H1 (cell line): ENCODE measurements at regions not wholly inside any gene's neighbourhood (a gene's known extent, or its start where the extent isn't known, plus 50 kb on each side); places are given as distances from the start of the nearest gene placed in this dataset.

Experiments used
- CTCF ChIA-PET: fragments of 300-600 bp; sonication (Branson Sonifier 250); formaldehyde crosslinking; loops from one replicate; lab custom pipeline; 2021; ENCODE audit not compliant: partially characterized antibody; lab: Charles Lee
- POLR2A ChIA-PET: fragments of 300-600 bp; sonication (Branson Sonifier 250); formaldehyde crosslinking; loops from one replicate; lab custom pipeline; 2021; ENCODE audit warnings: inconsistent platforms; ENCODE audit not compliant: partially characterized antibody; lab: Charles Lee
- DNase-seq, 2 experiments: peaks; one replicate each; pipeline versions ENCODE4 v3.0.0 to v3.0.0-alpha.2; 2010 to 2022; ENCODE audit warnings: low spot score in 2 of 2, low read depth in 1 of 2, mixed read lengths in 1 of 2
- FAIRE-seq: peaks from 2 replicates; lab custom pipeline; 2011; peaks lifted over from hg19 to GRCh38; lab: Jason Lieb, UNC
- H2AFZ ChIP-seq: 2 replicates; pipeline ENCODE4 v1.8.1; 2012; ENCODE audit warnings: low read length, inconsistent platforms
- H2AK5ac ChIP-seq: 2 replicates; pipeline ENCODE4 v1.6.1; 2013; ENCODE audit warnings: low read depth, low read length
- H2BK120ac ChIP-seq: replicated peaks from 2 replicates; pipeline ENCODE3; 2013; ENCODE audit warnings: low read depth, low read length, inconsistent platforms
- H2BK12ac ChIP-seq: 2 replicates; pipeline ENCODE4 v1.6.1; 2013; ENCODE audit warnings: low read depth, low read length
- H2BK15ac ChIP-seq: 2 replicates; pipeline ENCODE4 v1.6.1; 2013; ENCODE audit warnings: low read length
- H2BK20ac ChIP-seq: 2 replicates; pipeline ENCODE4 v1.6.1; 2013; ENCODE audit warnings: low read length
- H2BK5ac ChIP-seq: 2 replicates; pipeline ENCODE4 v1.6.1; 2013; ENCODE audit warnings: low read depth, low read length
- H3K14ac ChIP-seq: 2 replicates; pipeline ENCODE4 v1.6.1; 2013; ENCODE audit warnings: inconsistent platforms; ENCODE audit not compliant: insufficient read length
- H3K18ac ChIP-seq: 2 replicates; pipeline ENCODE4 v1.6.1; 2013; ENCODE audit warnings: low read length; ENCODE audit errors: extremely low read depth
- H3K23ac ChIP-seq: 2 replicates; pipeline ENCODE4 v1.6.1; 2013; ENCODE audit warnings: inconsistent platforms; ENCODE audit not compliant: insufficient read length
- H3K23me2 ChIP-seq: 2 replicates; pipeline ENCODE4 v1.6.1; 2013; ENCODE audit warnings: low read depth, low read length
- H3K27ac ChIP-seq: 2 replicates; pipeline ENCODE4 v1.6.1; 2011; ENCODE audit warnings: low read depth, low read length, inconsistent platforms
- H3K27me3 ChIP-seq, 4 experiments: replicated peaks in 1 of 4; 1 replicate in 1 of 4; 2 replicates in 3 of 4; pipeline versions ENCODE4 v1.6.1 to v1.8.1; 2011 to 2013; ENCODE audit warnings: low read length in 3 of 4, mild to moderate bottlenecking in 3 of 4, inconsistent platforms in 2 of 4, mixed read lengths in 2 of 4, moderate library complexity in 1 of 4; ENCODE audit not compliant: control insufficient read depth in 3 of 4, insufficient read depth in 3 of 4; ENCODE audit errors: extremely low read depth in 1 of 4
- H3K36me3 ChIP-seq, 4 experiments: 2 replicates each; pipeline versions ENCODE4 v1.6.1 to v1.8.1; 2011 to 2013; ENCODE audit warnings: mild to moderate bottlenecking in 4 of 4, low read length in 3 of 4, moderate library complexity in 2 of 4, control low read depth in 1 of 4, inconsistent platforms in 1 of 4; ENCODE audit not compliant: insufficient read depth in 4 of 4, control insufficient read depth in 2 of 4
- H3K4ac ChIP-seq: replicated peaks from 2 replicates; pipeline ENCODE3; 2013; ENCODE audit warnings: low read length, low read depth, mixed read lengths, inconsistent platforms; ENCODE audit not compliant: insufficient read length
- H3K4me1 ChIP-seq, 4 experiments: replicated peaks in 1 of 4; 1 replicate in 1 of 4; 2 replicates in 3 of 4; pipeline versions ENCODE4 v1.6.1 to v1.8.1; 2011 to 2013; ENCODE audit warnings: low read length in 3 of 4, inconsistent platforms in 2 of 4, mixed read lengths in 1 of 4; ENCODE audit not compliant: insufficient read depth in 4 of 4, control insufficient read depth in 3 of 4
- H3K4me2 ChIP-seq, 2 experiments: 2 replicates each; pipeline versions ENCODE4 v1.6.1 to v1.8.1; 2011 to 2013; ENCODE audit warnings: low read depth in 2 of 2, low read length in 2 of 2, control low read depth in 1 of 2, inconsistent platforms in 1 of 2, mild to moderate bottlenecking in 1 of 2; ENCODE audit not compliant: insufficient read depth in 1 of 2
- H3K4me3 ChIP-seq, 4 experiments: fragments of 200-600, 300-600 bp in 1 of 4; sonication (generic), shearing (Covaris generic), sonication (Bioruptor Twin) in 1 of 4; 2 replicates each; pipeline versions ENCODE4 v1.5.1 to v1.8.1; 2011 to 2016; ENCODE audit warnings: low read length in 4 of 4, low read depth in 3 of 4, control low read depth in 2 of 4, inconsistent platforms in 2 of 4, mild to moderate bottlenecking in 2 of 4, mixed read lengths in 1 of 4, moderate library complexity in 1 of 4; ENCODE audit not compliant: insufficient read depth in 2 of 4; ENCODE audit errors: extremely low read depth in 1 of 4
- H3K56ac ChIP-seq: replicated peaks from 2 replicates; pipeline ENCODE3; 2013; ENCODE audit warnings: low read depth, mild to moderate bottlenecking, mixed read lengths, low read length, inconsistent platforms; ENCODE audit not compliant: insufficient read length
- H3K79me1 ChIP-seq: 2 replicates; pipeline ENCODE4 v1.6.1; 2013; ENCODE audit warnings: low read depth, low read length, control low read depth
- H3K79me2 ChIP-seq, 2 experiments: 2 replicates each; pipeline versions ENCODE4 v1.6.1 to v1.8.1; 2012 to 2013; ENCODE audit warnings: low read length in 2 of 2, mild to moderate bottlenecking in 2 of 2, inconsistent platforms in 1 of 2; ENCODE audit not compliant: insufficient read depth in 2 of 2, control insufficient read depth in 1 of 2
- H3K9ac ChIP-seq, 4 experiments: replicated peaks in 1 of 4; 1 replicate in 1 of 4; 2 replicates in 3 of 4; pipeline versions ENCODE4 v1.6.1 to v1.8.1; 2011 to 2013; ENCODE audit warnings: low read depth in 3 of 4, low read length in 3 of 4, control low read depth in 2 of 4, mild to moderate bottlenecking in 2 of 4, moderate library complexity in 2 of 4, inconsistent platforms in 1 of 4; ENCODE audit errors: extremely low read depth in 1 of 4
- H3K9me3 ChIP-seq, 2 experiments: 2 replicates each; pipeline versions ENCODE4 v1.6.1 to v1.8.1; 2012 to 2013; ENCODE audit warnings: mild to moderate bottlenecking in 2 of 2, moderate library complexity in 2 of 2, control low read depth in 1 of 2, inconsistent platforms in 1 of 2, low read depth in 1 of 2, low read length in 1 of 2, mixed read lengths in 1 of 2; ENCODE audit not compliant: insufficient read depth in 2 of 2
- H4K20me1 ChIP-seq, 2 experiments: replicated peaks in 1 of 2; 2 replicates each; pipeline versions ENCODE3 to v1.8.1; 2011 to 2013; ENCODE audit warnings: inconsistent platforms in 2 of 2, low read length in 2 of 2, mild to moderate bottlenecking in 1 of 2; ENCODE audit not compliant: insufficient read depth in 2 of 2, control insufficient read depth in 1 of 2
- H4K5ac ChIP-seq: 2 replicates; pipeline ENCODE4 v1.6.1; 2013; ENCODE audit warnings: low read length, low read depth, mixed read lengths, inconsistent platforms; ENCODE audit not compliant: insufficient read length
- H4K8ac ChIP-seq: 2 replicates; pipeline ENCODE4 v1.8.0; 2013; ENCODE audit warnings: mild to moderate bottlenecking, moderate library complexity, low read length, inconsistent platforms; ENCODE audit not compliant: insufficient read depth; ENCODE audit errors: extremely low read depth
- H4K91ac ChIP-seq: replicated peaks from 2 replicates; pipeline ENCODE3; 2013; ENCODE audit warnings: low read length, mixed read lengths, inconsistent platforms; ENCODE audit not compliant: insufficient read length
- CBX5 ChIP-seq: fragments of 300-800, 300-1000 bp; sonication (generic); IDR thresholded peaks from 2 replicates; pipeline ENCODE4 v1.7.1; 2016; ENCODE audit warnings: antibody characterized with exemption, low read length, low read depth
- NRF1 ChIP-seq: IDR thresholded peaks from 2 replicates; pipeline ENCODE4 v1.6.1; 2011; ENCODE audit warnings: mild to moderate bottlenecking, low read depth, low read length, improper control_type of control experiment
- SIN3A ChIP-seq, 2 experiments: IDR thresholded peaks in 1 of 2; conservative IDR thresholded peaks in 1 of 2; 2 replicates each; pipeline ENCODE4 v1.6.1; 2011 to 2012; ENCODE audit warnings: low read length in 2 of 2, improper control_type of control experiment in 1 of 2, low read depth in 1 of 2, mild to moderate bottlenecking in 1 of 2
- SRF ChIP-seq: IDR thresholded peaks from 2 replicates; pipeline ENCODE4 v1.6.1; 2011; ENCODE audit warnings: mild to moderate bottlenecking, low read depth, low read length, moderate library complexity
- ZNF274 ChIP-seq: IDR thresholded peaks from 2 replicates; pipeline ENCODE4 v1.7.0; 2012; ENCODE audit warnings: low read length, borderline replicate concordance; ENCODE audit errors: extremely low read depth
- whole genome bisulfite sequencing, 2 experiments: shearing (Covaris generic) in 1 of 2; methylation state at CpG; one replicate each; pipeline versions ENCODE4 v1.1.6 to v1.1.7; 2013 to 2015; ENCODE audit warnings: low lambda C conversion rate in 2 of 2, mixed read lengths in 2 of 2, inconsistent platforms in 1 of 2, low coverage in 1 of 2, missing lambda C conversion rate in 1 of 2; ENCODE audit not compliant: insufficient replicate concordance in 2 of 2, insufficient coverage in 1 of 2, insufficient read length in 1 of 2; ENCODE audit errors: extremely low coverage in 1 of 2, missing lambda C conversion rate in 1 of 2; 5-methylcytosine and 5-hydroxymethylcytosine counted together

- DNase-seq: no peak
- no peak overlapping the region for H3K56ac ChIP-seq
- no peak overlapping the region for H3K27ac ChIP-seq
- no peak overlapping the region for H4K5ac ChIP-seq
- no peaks in the 10 kb centered on the region for H3K27me3 ChIP-seq
- H4K91ac ChIP-seq: no peak overlapping the region
- H2BK12ac ChIP-seq: no peak overlapping the region
- H2BK5ac ChIP-seq: no peak overlapping the region
- H2AK5ac ChIP-seq: no peak overlapping the region
- H3K4me3 ChIP-seq: no peak overlapping the region
- H3K23ac ChIP-seq: no peak overlapping the region
- H2AFZ ChIP-seq: no peak overlapping the region
- no peak overlapping the region for H2BK20ac ChIP-seq
- no peaks in the 10 kb centered on the region for H4K20me1 ChIP-seq
- no peak for TF ChIP-seq SRF
- no peak for TF ChIP-seq ZNF274
- no peak for TF ChIP-seq NRF1
- no peak for TF ChIP-seq SIN3A (conservative IDR thresholded peaks at IDR 0.05 in 1 of 2, IDR thresholded peaks at IDR 0.05 in 1 of 2; ENCODE audit: low read depth in 1 of 2, low read length in 2 of 2)
- no peak for TF ChIP-seq CBX5
- H3K18ac ChIP-seq: no peak overlapping the region
- H3K14ac ChIP-seq: no peak overlapping the region
- no peaks in the 10 kb centered on the region for H3K79me1 ChIP-seq
- CTCF ChIA-PET: no interaction called here
- no peak overlapping the region for H2BK120ac ChIP-seq
- H3K9me3 ChIP-seq: no peaks in the 10 kb centered on the region
- H3K4me1 ChIP-seq: 0 out of 7 replicates have a peak, but pooled peaks cover 0 to 2% (median 0%) of the 10 kb centered on the region in 4 experiments
- H3K23me2 ChIP-seq: no peaks in the 10 kb centered on the region
- POLR2A ChIA-PET: no interaction called here
- H2BK15ac ChIP-seq: no peak overlapping the region
- H3K79me2 ChIP-seq: no peaks in the 10 kb centered on the region
- H3K4me2 ChIP-seq: no peak overlapping the region
- H3K4ac ChIP-seq: no peak overlapping the region
- no peak overlapping the region for H3K9ac ChIP-seq
- H3K36me3 ChIP-seq: no peaks in the 10 kb centered on the region
- 94% methylated on average over 2 of the region's 2 CpGs; no CpG with 5 or more reads in 1 of the 2 experiments for WGBS, 2 experiments
- no peak overlapping the region for H4K8ac ChIP-seq
- no peak for FAIRE-seq
Measured at GRCh38 chr21:14870853-14871149, 194.0 kb downstream of the NRIP1 start.
